A673 (cell line): ENCODE measurements at regions not wholly inside any gene's neighbourhood (a gene's known extent, or its start where the extent isn't known, plus 50 kb on each side); places are given as distances from the start of the nearest gene placed in this dataset.

ENCODE experiments used
- BruUV-seq: library from RNA; stranded (reverse); fragments of 400-500 nt; replicated peaks from 2 replicates; lab custom pipeline; 2021; lab: Mats Ljungman, UMichigan
- CTCF ChIA-PET: fragments of 300-600 bp; sonication (Branson Sonifier 250); formaldehyde crosslinking; loops from one replicate; lab custom pipeline; 2022; ENCODE audit warnings: antibody characterized with exemption; lab: Charles Lee
- POLR2A ChIA-PET: fragments of 300-600 bp; sonication (Branson Sonifier 250); formaldehyde crosslinking; loops from one replicate; lab custom pipeline; 2022; ENCODE audit warnings: antibody characterized with exemption; ENCODE audit not compliant: low non-redundant PET; lab: Charles Lee
- DNase-seq: peaks from one replicate; pipeline ENCODE4 v3.0.0-alpha.2; 2015; ENCODE audit warnings: low spot score
- H3K27ac ChIP-seq: fragments of 200-600 bp; sonication (generic); 2 replicates; pipeline ENCODE4 v1.5.1; 2016; ENCODE audit warnings: mixed run types, low read depth, mild to moderate bottlenecking, mixed read lengths, antibody characterized with exemption, low read length; ENCODE audit not compliant: poor library complexity, severe bottlenecking
- H3K27me3 ChIP-seq: fragments of 200-600 bp; sonication (generic); replicated peaks from 2 replicates; pipeline ENCODE4 v1.6.1; 2017; ENCODE audit warnings: mixed run types, low read depth, mild to moderate bottlenecking, mixed read lengths, antibody characterized with exemption, low read length; ENCODE audit not compliant: insufficient read depth, poor library complexity
- H3K36me3 ChIP-seq: fragments of 200-600 bp; sonication (generic); 2 replicates; pipeline ENCODE4 v1.6.1; 2016; ENCODE audit warnings: mixed run types, mild to moderate bottlenecking, mixed read lengths, antibody characterized with exemption, low read length; ENCODE audit not compliant: insufficient read depth, poor library complexity, severe bottlenecking
- H3K4me1 ChIP-seq: fragments of 200-600 bp; sonication (generic); 2 replicates; pipeline ENCODE4 v1.6.1; 2017; ENCODE audit warnings: mixed run types, mild to moderate bottlenecking, mixed read lengths, antibody characterized with exemption, low read length; ENCODE audit not compliant: insufficient read depth, poor library complexity, severe bottlenecking
- H3K4me3 ChIP-seq: fragments of 200-600 bp; sonication (generic); 2 replicates; pipeline ENCODE4 v1.5.1; 2016; ENCODE audit warnings: low read depth, mixed run types, mild to moderate bottlenecking, mixed read lengths, low read length; ENCODE audit not compliant: poor library complexity, severe bottlenecking
- H3K9me3 ChIP-seq: fragments of 200-600 bp; sonication (generic); 2 replicates; pipeline ENCODE4 v1.6.1; 2016; ENCODE audit warnings: mixed run types, low read depth, mild to moderate bottlenecking, mixed read lengths, antibody characterized with exemption, low read length; ENCODE audit not compliant: poor library complexity, severe bottlenecking
- EZH2 ChIP-seq: fragments of 200-600 bp; sonication (generic); IDR thresholded peaks from 2 replicates; pipeline ENCODE4 v1.6.1; 2017; ENCODE audit warnings: borderline replicate concordance, low read depth, mild to moderate bottlenecking, mixed read lengths, antibody characterized with exemption, low read length; ENCODE audit not compliant: poor library complexity, severe bottlenecking
- intact Hi-C: fragments of 100-400 bp; cut with micrococcal nuclease; formaldehyde crosslinking; loops from one replicate; pipeline ENCODE4 v1.10.0; 2022; ENCODE audit not compliant: unreplicated experiment
- TF ChIP-seq, protein P1 (sequence below): fragments of 300-800, 200-600 bp; sonication (generic); conservative IDR thresholded peaks from 2 replicates; pipeline ENCODE4 v1.5.1; 2017; ENCODE audit warnings: low read depth, mild to moderate bottlenecking, antibody characterized with exemption, low read length, moderate library complexity, mixed read lengths

DNA sequence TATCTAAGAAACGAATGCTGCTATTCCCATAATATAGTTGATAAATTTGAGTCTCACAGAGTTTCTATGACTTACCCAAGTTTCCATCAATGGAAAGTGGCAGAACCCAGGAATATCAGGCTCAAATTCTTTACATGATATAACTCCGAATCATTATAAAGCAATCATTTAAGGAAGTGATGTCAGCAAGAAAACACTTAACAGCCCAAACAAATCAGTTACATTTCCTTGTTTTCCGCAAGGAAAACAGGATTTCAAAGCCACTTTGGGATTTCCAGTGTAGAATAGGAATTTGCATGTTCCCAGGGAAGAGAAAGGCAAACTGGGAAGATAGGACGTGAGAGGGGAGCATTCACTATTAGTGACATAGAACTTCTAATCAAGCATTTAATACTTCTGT is 311.4 kb upstream of the GOT2 start:
- Histone ChIP-seq H3K9me3 (no peaks in the 10 kb centered on the region), H3K27me3 (peaks cover 23% of the 10 kb centered on the region), H3K4me3 (no peak overlapping the region), H3K27ac (no peak overlapping the region), H3K36me3 (no peaks in the 10 kb centered on the region), H3K4me1 (no peaks in the 10 kb centered on the region)
- intact Hi-C loops = no loop called here
- no peak for DNase-seq
- ChIA-PET POLR2A (no interaction called here), CTCF (no interaction called here)
- no TSS peak for BruUV-seq
- TF ChIP-seq, protein P1, sequence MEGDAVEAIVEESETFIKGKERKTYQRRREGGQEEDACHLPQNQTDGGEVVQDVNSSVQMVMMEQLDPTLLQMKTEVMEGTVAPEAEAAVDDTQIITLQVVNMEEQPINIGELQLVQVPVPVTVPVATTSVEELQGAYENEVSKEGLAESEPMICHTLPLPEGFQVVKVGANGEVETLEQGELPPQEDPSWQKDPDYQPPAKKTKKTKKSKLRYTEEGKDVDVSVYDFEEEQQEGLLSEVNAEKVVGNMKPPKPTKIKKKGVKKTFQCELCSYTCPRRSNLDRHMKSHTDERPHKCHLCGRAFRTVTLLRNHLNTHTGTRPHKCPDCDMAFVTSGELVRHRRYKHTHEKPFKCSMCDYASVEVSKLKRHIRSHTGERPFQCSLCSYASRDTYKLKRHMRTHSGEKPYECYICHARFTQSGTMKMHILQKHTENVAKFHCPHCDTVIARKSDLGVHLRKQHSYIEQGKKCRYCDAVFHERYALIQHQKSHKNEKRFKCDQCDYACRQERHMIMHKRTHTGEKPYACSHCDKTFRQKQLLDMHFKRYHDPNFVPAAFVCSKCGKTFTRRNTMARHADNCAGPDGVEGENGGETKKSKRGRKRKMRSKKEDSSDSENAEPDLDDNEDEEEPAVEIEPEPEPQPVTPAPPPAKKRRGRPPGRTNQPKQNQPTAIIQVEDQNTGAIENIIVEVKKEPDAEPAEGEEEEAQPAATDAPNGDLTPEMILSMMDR = no peak
- TF ChIP-seq EZH2 = no peak

DNA sequence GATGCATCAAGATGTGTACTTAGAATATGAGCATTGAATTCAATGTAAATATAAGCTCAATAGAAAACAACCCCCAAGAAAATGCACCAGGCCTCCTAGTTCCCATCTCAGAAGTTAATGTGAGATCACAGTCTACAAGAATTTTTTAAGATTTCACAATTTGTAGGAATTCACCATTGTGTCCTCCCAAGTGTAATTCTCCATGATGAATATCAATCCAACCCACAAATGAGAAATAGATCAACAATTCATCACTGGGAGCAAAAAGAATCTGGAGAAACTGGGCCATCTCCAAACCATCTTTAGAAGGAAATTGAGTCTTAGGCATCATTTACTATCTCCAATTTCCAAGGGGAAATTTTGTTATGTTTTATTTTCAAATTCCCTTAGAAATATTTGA is 310.5 kb upstream of the GOT2 start:
- POLR2A ChIA-PET = no interaction called here
- CTCF ChIA-PET = no interaction called here
- intact Hi-C loops = no loop called here
- Histone ChIP-seq H3K27me3 (peaks cover 32% of the 10 kb centered on the region), H3K36me3 (no peaks in the 10 kb centered on the region), H3K4me1 (no peaks in the 10 kb centered on the region), H3K4me3 (no peak overlapping the region), H3K27ac (no peak overlapping the region), H3K9me3 (no peaks in the 10 kb centered on the region)
- TF ChIP-seq, protein P1 = no peak
- TF ChIP-seq EZH2 = no peak
- no TSS peak for BruUV-seq
- DNase-seq = no peak

DNA sequence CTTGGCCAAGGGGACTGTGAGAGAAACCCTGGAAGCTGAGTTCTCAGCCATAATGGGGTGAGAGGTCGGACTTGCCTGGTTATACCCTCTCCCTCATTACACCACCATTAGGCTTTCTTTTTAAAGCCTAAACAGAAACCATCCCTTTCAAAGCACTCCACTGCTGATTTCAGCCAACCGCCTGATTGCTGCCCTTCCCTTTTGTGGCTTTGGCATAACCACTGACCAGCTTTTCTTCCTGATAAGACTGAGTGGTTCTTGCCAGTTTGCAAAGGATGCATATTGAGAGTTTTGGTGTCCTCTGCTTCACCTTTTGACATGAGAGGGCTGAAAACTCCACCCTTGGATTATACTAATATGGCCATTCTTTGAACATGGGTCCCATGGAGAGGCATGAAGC is 308.2 kb upstream of the GOT2 start:
- Histone ChIP-seq H3K36me3 (no peaks in the 10 kb centered on the region), H3K4me1 (no peaks in the 10 kb centered on the region), H3K27me3 (peaks cover 36% of the 10 kb centered on the region), H3K4me3 (no peak overlapping the region), H3K9me3 (no peaks in the 10 kb centered on the region), H3K27ac (no peak overlapping the region)
- ChIA-PET POLR2A (no interaction called here), CTCF (no interaction called here)
- no peak for DNase-seq
- intact Hi-C loops = no loop called here
- BruUV-seq = no TSS peak
- TF ChIP-seq, protein P1 = no peak
- no peak for TF ChIP-seq EZH2
